ENCODE measurements at regions not wholly inside any gene's neighbourhood (a gene's known extent, or its start where the extent isn't known, plus 50 kb on each side); places are given as distances from the start of the nearest gene placed in this dataset.

- no peaks in the 10 kb centered on the region for H3K79me2 ChIP-seq (ENCODE audit: control insufficient read depth, insufficient read depth, low read length)
- TF ChIP-seq CTCF (IDR thresholded peaks at IDR 0.05), result no peak
- no peak for TF ChIP-seq EZH2 (IDR thresholded peaks at IDR 0.05; ENCODE audit: borderline replicate concordance, insufficient read depth, low read depth, low read length, poor library complexity, severe bottlenecking)
- no peaks in the 10 kb centered on the region for H3K27me3 ChIP-seq (replicated peaks in 1 of 4; ENCODE audit: control extremely low read depth in 1 of 4, control insufficient read depth in 3 of 4, insufficient read depth in 4 of 4, low read length in 3 of 4)
- H3K4me2 ChIP-seq (replicated peaks; ENCODE audit: low read depth, low read length, poor library complexity, severe bottlenecking), result no peak overlapping the region
- ATAC-seq (ENCODE audit: low read depth) (no peak), DNase-seq (no peak)
- no peak overlapping the region for H3K9ac ChIP-seq (ENCODE audit: low read length)
- peaks cover 10% of the 10 kb centered on the region for H3K27me3 Mint-ChIP-seq
- no CpG with 5 or more reads among the region's 1 CpG for WGBS (ENCODE audit: insufficient coverage)
- CTCF ChIA-PET, result no interaction called here
- no peaks in the 10 kb centered on the region for H4K20me1 ChIP-seq (ENCODE audit: control insufficient read depth, insufficient read depth, low read length, poor library complexity, severe bottlenecking)
- POLR2A ChIA-PET, result no interaction called here
- no peaks in the 10 kb centered on the region for H3K4me1 ChIP-seq (ENCODE audit: control insufficient read depth in 2 of 2, insufficient read depth in 2 of 2, low read length in 2 of 2)
- no peaks in the 10 kb centered on the region for H3K9me3 Mint-ChIP-seq (ENCODE audit: insufficient read depth)
- no peak overlapping the region for H3K27ac Mint-ChIP-seq
- H3K4me3 Mint-ChIP-seq, result no peak overlapping the region
- no peak overlapping the region for H3K27ac ChIP-seq (ENCODE audit: low read length in 2 of 2)
- intact Hi-C loops (cut with micrococcal nuclease), result no loop called here
- H3K4me1 Mint-ChIP-seq, result no peaks in the 10 kb centered on the region
- no peak overlapping the region for H3K4me3 ChIP-seq (ENCODE audit: control extremely low read depth in 1 of 5, extremely low read depth in 1 of 5, insufficient read depth in 1 of 5, low read depth in 2 of 5, low read length in 4 of 5)
- H2AFZ ChIP-seq (ENCODE audit: insufficient read depth, low read depth, low read length, poor library complexity, severe bottlenecking), result no peak overlapping the region
- no peaks in the 10 kb centered on the region for H3K9me3 ChIP-seq (ENCODE audit: control extremely low read depth in 1 of 3, control insufficient read depth in 2 of 3, insufficient read depth in 1 of 3, low read length in 2 of 3)
- H3K36me3 ChIP-seq (replicated peaks in 1 of 2; ENCODE audit: control extremely low read depth in 1 of 2, control insufficient read depth in 1 of 2, extremely low read depth in 1 of 2, insufficient read depth in 2 of 2, low read length in 1 of 2), result no peaks in the 10 kb centered on the region
These were observed 89.5 kb upstream of the RBMS1 start for GRCh38 chr2:160583146-160583535.

DNA sequence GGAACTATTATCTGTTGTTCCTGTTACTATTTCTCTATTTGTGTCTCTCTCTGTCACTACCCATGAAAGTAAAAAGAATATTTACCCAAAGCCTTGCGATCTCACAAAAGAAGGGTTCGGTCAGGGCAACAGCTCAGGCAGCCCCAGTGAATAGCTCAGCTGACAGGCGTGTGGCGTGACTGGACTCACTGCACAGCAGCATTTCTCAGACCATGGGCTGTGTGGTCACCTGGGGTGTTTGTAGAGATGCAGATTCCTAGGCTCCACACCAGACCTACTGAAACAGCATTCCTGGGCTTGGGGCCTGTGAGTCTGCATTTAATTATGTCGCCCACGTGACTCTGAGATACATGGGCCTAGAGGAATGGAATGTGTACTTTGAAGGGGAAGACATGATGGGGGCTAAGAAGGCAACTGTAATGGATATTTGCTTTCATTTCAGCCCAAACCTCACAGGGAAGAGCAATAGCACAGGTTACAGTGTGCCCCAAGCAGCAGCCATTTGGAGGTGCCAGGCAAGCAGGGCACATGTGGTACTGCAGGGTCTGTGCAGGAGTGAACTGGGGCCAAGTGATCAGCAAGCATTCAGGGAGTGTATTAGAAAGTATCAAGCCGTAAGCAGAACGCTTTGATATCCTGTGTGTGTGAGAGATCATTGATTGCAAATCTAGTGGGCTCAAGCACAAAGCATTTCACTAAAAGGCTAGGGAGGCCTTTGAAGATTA lies 90.4 kb upstream of the RBMS1 start:
- CTCF ChIA-PET, result no interaction called here
- Histone ChIP-seq H3K79me2 (ENCODE audit: control insufficient read depth, insufficient read depth, low read length) (no peaks in the 10 kb centered on the region), H3K27ac (ENCODE audit: low read length in 2 of 2) (no peak overlapping the region), H3K4me1 (ENCODE audit: control insufficient read depth in 2 of 2, insufficient read depth in 2 of 2, low read length in 2 of 2) (no peaks in the 10 kb centered on the region), H2AFZ (ENCODE audit: insufficient read depth, low read depth, low read length, poor library complexity, severe bottlenecking) (no peak overlapping the region), H3K9ac (ENCODE audit: low read length) (no peak overlapping the region), H4K20me1 (ENCODE audit: control insufficient read depth, insufficient read depth, low read length, poor library complexity, severe bottlenecking) (no peaks in the 10 kb centered on the region), H3K27me3 (replicated peaks in 1 of 4; ENCODE audit: control extremely low read depth in 1 of 4, control insufficient read depth in 3 of 4, insufficient read depth in 4 of 4, low read length in 3 of 4) (no peaks in the 10 kb centered on the region), H3K4me3 (ENCODE audit: control extremely low read depth in 1 of 5, extremely low read depth in 1 of 5, insufficient read depth in 1 of 5, low read depth in 2 of 5, low read length in 4 of 5) (no peak overlapping the region), H3K4me2 (replicated peaks; ENCODE audit: low read depth, low read length, poor library complexity, severe bottlenecking) (no peak overlapping the region), H3K36me3 (replicated peaks in 1 of 2; ENCODE audit: control extremely low read depth in 1 of 2, control insufficient read depth in 1 of 2, extremely low read depth in 1 of 2, insufficient read depth in 2 of 2, low read length in 1 of 2) (no peaks in the 10 kb centered on the region), H3K9me3 (ENCODE audit: control extremely low read depth in 1 of 3, control insufficient read depth in 2 of 3, insufficient read depth in 1 of 3, low read length in 2 of 3) (no peaks in the 10 kb centered on the region)
- no peak overlapping the region for H3K4me3 Mint-ChIP-seq
- no peak for TF ChIP-seq EZH2 (IDR thresholded peaks at IDR 0.05; ENCODE audit: borderline replicate concordance, insufficient read depth, low read depth, low read length, poor library complexity, severe bottlenecking)
- no peaks in the 10 kb centered on the region for H3K9me3 Mint-ChIP-seq (ENCODE audit: insufficient read depth)
- DNase-seq (no peak), ATAC-seq (ENCODE audit: low read depth) (no peak)
- no peaks in the 10 kb centered on the region for H3K4me1 Mint-ChIP-seq
- H3K27me3 Mint-ChIP-seq, result peaks cover 10% of the 10 kb centered on the region
- POLR2A ChIA-PET, result no interaction called here
- 100% methylated on average over 4 of the region's 8 CpGs for WGBS (ENCODE audit: insufficient coverage)
- H3K27ac Mint-ChIP-seq, result no peak overlapping the region
- intact Hi-C loops (cut with micrococcal nuclease), result no loop called here

Measured in B cell (primary cell).